Loucy (cell line): ENCODE measurements at regions not wholly inside any gene's neighbourhood (a gene's known extent, or its start where the extent isn't known, plus 50 kb on each side); places are given as distances from the start of the nearest gene placed in this dataset.
"Not testable (repeated sequence)": the region's sequence is repeated elsewhere in the genome, so short reads cannot be mapped to it uniquely, and the experiment has no call there.

Source experiments
- H2AFZ ChIP-seq: fragments of 200-600 bp; sonication (generic); 2 replicates; pipeline ENCODE4 v1.6.0; 2016; ENCODE audit warnings: antibody characterized with exemption, mild to moderate bottlenecking, low read length, moderate library complexity
- H3F3A ChIP-seq: fragments of 200-600 bp; 2 replicates; pipeline ENCODE4 v1.6.0; 2016; ENCODE audit warnings: antibody characterized with exemption, low read depth, mild to moderate bottlenecking
- H3K27me3 ChIP-seq: fragments of 200-600 bp; sonication (generic); 2 replicates; pipeline ENCODE4 v1.6.1; 2014; ENCODE audit warnings: low read length, mild to moderate bottlenecking; ENCODE audit not compliant: insufficient read depth, poor library complexity, severe bottlenecking
- H3K36me3 ChIP-seq: fragments of 200-600 bp; sonication (generic); 2 replicates; pipeline ENCODE4 v1.6.1; 2016; ENCODE audit warnings: low read length; ENCODE audit not compliant: insufficient read depth
- H3K4me1 ChIP-seq: fragments of 200-600 bp; sonication (generic); 2 replicates; pipeline ENCODE4 v1.5.1; 2014; ENCODE audit warnings: low read length, mild to moderate bottlenecking; ENCODE audit not compliant: insufficient read depth, poor library complexity, severe bottlenecking
- H3K4me2 ChIP-seq: fragments of 200-600 bp; sonication (generic); 2 replicates; pipeline ENCODE4 v1.6.0; 2014; ENCODE audit warnings: antibody characterized with exemption, low read length, low read depth, mild to moderate bottlenecking; ENCODE audit not compliant: poor library complexity, severe bottlenecking
- H3K4me3 ChIP-seq: fragments of 200-600 bp; sonication (generic); 2 replicates; pipeline ENCODE4 v1.5.1; 2014; ENCODE audit warnings: low read length, mild to moderate bottlenecking, mixed read lengths; ENCODE audit not compliant: poor library complexity, severe bottlenecking
- H3K79me2 ChIP-seq: fragments of 200-600 bp; sonication (generic); 2 replicates; pipeline ENCODE4 v1.6.1; 2014; ENCODE audit warnings: low read length; ENCODE audit not compliant: insufficient read depth
- H3K9ac ChIP-seq: fragments of 200-600 bp; sonication (generic); 2 replicates; pipeline ENCODE4 v1.6.0; 2014; ENCODE audit warnings: mild to moderate bottlenecking, low read depth, low read length, moderate library complexity; ENCODE audit not compliant: poor library complexity, severe bottlenecking
- H3K9me2 ChIP-seq: fragments of 200-600 bp; sonication (generic); replicated peaks from 2 replicates; pipeline ENCODE4 v1.6.1; 2016; ENCODE audit warnings: low read depth, low read length, mixed read lengths
- H3K9me3 ChIP-seq: fragments of 200-600 bp; sonication (generic); 2 replicates; pipeline ENCODE4 v1.6.1; 2014; ENCODE audit warnings: mild to moderate bottlenecking, antibody characterized with exemption, low read length, low read depth; ENCODE audit not compliant: insufficient read depth
- H4K20me1 ChIP-seq: fragments of 200-600 bp; sonication (generic); 2 replicates; pipeline ENCODE4 v1.6.0; 2014; ENCODE audit warnings: antibody characterized with exemption, low read length, mild to moderate bottlenecking; ENCODE audit not compliant: insufficient read depth, poor library complexity, severe bottlenecking
- CTCF ChIP-seq: fragments of 200-600 bp; sonication (generic); conservative IDR thresholded peaks from 2 replicates; pipeline ENCODE4 v1.5.1; 2014; ENCODE audit warnings: mild to moderate bottlenecking, antibody characterized with exemption, low read length
- EZH2phosphoT487 ChIP-seq: fragments of 200-600 bp; IDR thresholded peaks from 2 replicates; pipeline ENCODE4 v1.6.1; 2018; ENCODE audit warnings: antibody characterized with exemption, mild to moderate bottlenecking, moderate library complexity, borderline replicate concordance

DNA sequence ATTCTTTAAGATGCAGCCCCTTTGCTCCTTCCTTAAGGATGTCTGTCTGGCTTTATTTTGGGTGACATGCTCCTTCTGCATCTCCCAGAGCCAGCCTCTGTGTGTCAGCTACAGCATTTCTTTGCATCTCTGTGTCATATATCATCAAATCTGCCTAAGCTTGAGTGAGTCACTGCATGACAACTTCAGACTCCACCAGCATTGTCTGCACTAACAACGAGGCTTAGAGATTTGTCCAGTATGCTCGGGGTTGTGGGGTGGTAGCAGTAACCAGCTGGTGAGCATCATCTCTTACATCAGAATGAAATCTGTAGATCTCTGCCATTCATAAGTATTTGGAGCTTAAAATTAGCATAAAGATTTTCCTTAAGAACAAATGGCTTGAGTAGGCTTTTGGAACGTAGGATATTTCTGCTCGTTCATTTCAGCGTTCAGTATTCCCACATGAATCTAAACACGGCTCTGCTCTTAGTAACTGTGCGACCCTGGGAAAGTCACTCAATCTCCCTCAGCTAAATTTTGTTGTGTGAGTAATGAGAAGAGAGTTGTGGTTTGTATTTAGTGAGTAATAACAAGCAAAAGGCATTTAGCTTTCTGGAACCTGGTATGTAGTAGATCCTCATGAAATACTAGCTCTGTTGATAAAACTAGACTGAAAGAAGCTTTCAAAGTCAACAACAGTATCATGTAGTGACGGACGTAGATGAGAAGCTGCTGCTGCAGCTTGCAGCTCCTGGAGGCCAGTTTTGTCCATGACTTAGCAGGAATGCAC, 137.8 kb upstream of the DUSP22 start:
- not testable (repeated sequence) for H3K9me3 ChIP-seq, H3K79me2 ChIP-seq, H4K20me1 ChIP-seq, H3K27me3 ChIP-seq, H3K4me3 ChIP-seq, H3K9me2 ChIP-seq, H3K36me3 ChIP-seq
- Histone ChIP-seq H3K4me2 (peak overlapping the region; percentile 24), H3K9ac (peak overlapping the region; percentile 2), H3K4me1 (peaks cover 91% of the 10 kb centered on the region), H2AFZ (peak overlapping the region; percentile 14; the same call in 1 of the 2 replicates), H3F3A (peaks cover 21% of the 10 kb centered on the region)

- Histone ChIP-seq H3K27me3 (no peaks in the 10 kb centered on the region), H3K4me3 (peak overlapping the region; percentile 56), H3K9me3 (no peaks in the 10 kb centered on the region), H3K79me2 (no peaks in the 10 kb centered on the region), H3K9me2 (no peaks in the 10 kb centered on the region), H3K36me3 (no peaks in the 10 kb centered on the region), H3K9ac (peak overlapping the region; percentile 75), H4K20me1 (no peaks in the 10 kb centered on the region), H2AFZ (no peak overlapping the region), H3F3A (peaks cover 21% of the 10 kb centered on the region), H3K4me2 (peak overlapping the region; percentile 83), H3K4me1 (peaks cover 86% of the 10 kb centered on the region)
- TF ChIP-seq CTCF (no peak), EZH2phosphoT487 (no peak)
These were observed 136.3 kb upstream of the DUSP22 start for GRCh38 chr6:156010-156409.

DNA sequence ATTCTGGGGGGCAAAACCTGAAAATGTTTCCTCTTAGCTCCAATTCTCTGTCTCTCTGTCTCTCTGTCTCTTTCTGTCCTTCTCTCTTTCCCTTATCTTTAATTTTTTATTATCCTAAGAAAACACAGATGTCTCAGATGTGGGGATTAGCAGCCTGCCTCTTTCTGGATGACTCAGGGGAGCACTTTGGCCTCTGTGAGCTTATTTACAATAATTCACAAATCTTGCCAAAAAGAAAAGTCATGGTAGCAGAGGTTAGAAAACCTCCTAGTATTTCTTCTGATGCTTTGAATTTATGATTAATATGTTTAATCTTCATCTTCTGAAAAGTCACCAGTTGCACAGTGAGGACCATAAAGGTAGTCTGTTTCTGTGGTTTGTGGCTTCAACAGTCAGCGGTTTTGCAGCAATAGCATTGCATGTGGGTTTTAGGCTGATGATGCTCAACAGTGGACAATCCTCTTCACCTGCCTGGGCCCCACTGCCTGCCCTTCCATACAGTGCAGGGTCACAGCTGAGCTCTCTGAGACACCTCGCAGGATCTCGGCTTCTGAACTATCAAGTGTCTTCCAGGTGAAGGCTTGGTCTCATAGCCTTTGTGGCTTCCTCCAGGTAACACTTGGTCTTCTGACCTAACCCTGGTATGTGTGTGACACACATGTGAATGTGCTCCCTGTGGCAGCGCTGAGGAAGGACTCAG, 135.7 kb upstream of the DUSP22 start:
- H2AFZ ChIP-seq, H3K9me3 ChIP-seq, H3K36me3 ChIP-seq, H3K27me3 ChIP-seq, H3K79me2 ChIP-seq, H3K9me2 ChIP-seq, H4K20me1 ChIP-seq: not testable (repeated sequence)
- Histone ChIP-seq H3K4me2 (peak overlapping the region; percentile 83), H3K4me1 (peaks cover 81% of the 10 kb centered on the region), H3K9ac (peak overlapping the region; percentile 75), H3F3A (peaks cover 21% of the 10 kb centered on the region), H3K4me3 (peak overlapping the region; percentile 56)

DNA sequence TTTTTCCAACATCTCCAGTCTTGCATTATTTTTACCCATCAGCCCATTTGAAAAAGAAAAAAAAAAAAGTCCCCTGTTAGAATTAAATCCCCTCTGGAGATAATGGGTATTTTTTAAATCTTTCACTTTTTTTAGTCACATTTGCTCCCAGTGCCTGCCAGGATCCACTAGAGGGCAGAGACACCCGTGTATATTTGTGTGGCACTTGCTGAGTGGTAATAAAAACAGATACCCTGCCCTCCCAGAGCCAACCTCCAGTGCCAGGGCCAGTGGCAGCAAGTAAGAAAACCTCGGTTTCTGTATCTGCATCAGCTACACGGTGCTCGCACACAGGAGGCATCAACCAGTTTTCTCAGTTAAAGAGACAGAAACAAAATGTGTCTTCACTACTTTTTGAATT, 135.1 kb upstream of the DUSP22 start:
- peak overlapping the region; percentile 75 for H3K9ac ChIP-seq
- not testable (repeated sequence) for H3K27me3 ChIP-seq, H3K9me3 ChIP-seq, H3K9me2 ChIP-seq, H3K79me2 ChIP-seq, H4K20me1 ChIP-seq, H3K36me3 ChIP-seq
- TF ChIP-seq CTCF: peak; percentile 67
- peak overlapping the region; percentile 56 for H3K4me3 ChIP-seq
- peaks cover 21% of the 10 kb centered on the region for H3F3A ChIP-seq
- H3K4me2 ChIP-seq: peak overlapping the region; percentile 83
- H2AFZ ChIP-seq: 0 out of 2 replicates have a peak overlapping the region, but pooled peaks have one; percentile 28
- peaks cover 77% of the 10 kb centered on the region for H3K4me1 ChIP-seq

DNA sequence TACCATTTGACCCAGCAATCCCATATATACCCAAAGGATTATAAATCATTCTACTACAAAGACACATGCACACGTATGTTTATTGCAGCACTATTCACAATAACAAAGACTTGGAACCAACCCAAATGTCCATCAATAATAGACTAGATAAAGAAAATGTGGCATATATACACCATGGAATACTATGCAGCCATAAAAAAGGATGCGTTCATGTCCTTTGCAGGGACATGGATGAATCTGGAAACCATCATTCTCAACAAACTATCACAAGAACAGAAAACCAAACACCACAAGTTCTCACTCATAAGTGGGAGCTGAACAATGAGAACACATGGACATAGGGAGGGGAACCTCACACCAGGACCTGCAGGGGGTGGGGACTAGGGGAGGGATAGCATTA, 130.6 kb upstream of the DUSP22 start:
- H3K9ac ChIP-seq, H2AFZ ChIP-seq, H3K4me2 ChIP-seq, H3K4me3 ChIP-seq, H4K20me1 ChIP-seq, H3K36me3 ChIP-seq, H3K9me3 ChIP-seq, H3K9me2 ChIP-seq, H3K79me2 ChIP-seq, H3K27me3 ChIP-seq: not testable (repeated sequence)
- peaks cover 10% of the 10 kb centered on the region; the same call in 1 of the 2 replicates for H3F3A ChIP-seq
- H3K4me1 ChIP-seq: peaks cover 48% of the 10 kb centered on the region
